Neural cell (in vitro differentiated cells): ENCODE measurements at regions not wholly inside any gene's neighbourhood (a gene's known extent, or its start where the extent isn't known, plus 50 kb on each side); places are given as distances from the start of the nearest gene placed in this dataset.

ENCODE experiments used
- CTCF ChIP-seq: fragments of 450-650 bp; IDR thresholded peaks from 2 replicates; pipeline ENCODE4 v1.5.1; 2014; ENCODE audit warnings: antibody characterized with exemption, mild to moderate bottlenecking, moderate library complexity; ENCODE audit not compliant: poor library complexity, severe bottlenecking
- EP300 ChIP-seq: fragments of 450-650 bp; conservative IDR thresholded peaks from 2 replicates; pipeline ENCODE4 v1.6.1; 2014; ENCODE audit warnings: antibody characterized with exemption, mild to moderate bottlenecking, moderate library complexity; ENCODE audit not compliant: poor library complexity, severe bottlenecking
- EZH2 ChIP-seq: fragments of 200-600, 300-800 bp; shearing (Covaris generic), sonication (generic); IDR thresholded peaks from 2 replicates; pipeline ENCODE4 v1.6.1; 2014; ENCODE audit warnings: antibody characterized with exemption, low read length, borderline replicate concordance, mild to moderate bottlenecking; ENCODE audit not compliant: insufficient read depth, poor library complexity, severe bottlenecking
- MXI1 ChIP-seq: fragments of 450-650 bp; conservative IDR thresholded peaks from 2 replicates; pipeline ENCODE4 v1.6.1; 2014; ENCODE audit warnings: antibody characterized with exemption, mild to moderate bottlenecking; ENCODE audit not compliant: poor library complexity, severe bottlenecking
- POLR2AphosphoS5 ChIP-seq: IDR thresholded peaks from 2 replicates; pipeline ENCODE4 v1.6.1; 2012
- RAD21 ChIP-seq: fragments of 450-650 bp; conservative IDR thresholded peaks from 2 replicates; pipeline ENCODE4 v1.6.1; 2014; ENCODE audit warnings: antibody characterized with exemption, mild to moderate bottlenecking, moderate library complexity
- REST ChIP-seq: IDR thresholded peaks from 2 replicates; pipeline ENCODE4 v1.6.1; 2012; ENCODE audit warnings: borderline replicate concordance
- SMC3 ChIP-seq: fragments of 450-650 bp; conservative IDR thresholded peaks from 2 replicates; pipeline ENCODE4 v1.6.1; 2014; ENCODE audit warnings: antibody characterized with exemption, mild to moderate bottlenecking, moderate library complexity; ENCODE audit not compliant: poor library complexity
- TAF1 ChIP-seq: IDR thresholded peaks from 2 replicates; pipeline ENCODE4 v1.6.1; 2012; ENCODE audit warnings: low read depth

- no peak for TF ChIP-seq EP300
- no peak for TF ChIP-seq EZH2
- no peak for TF ChIP-seq TAF1
- TF ChIP-seq RAD21 = no peak
- TF ChIP-seq CTCF = no peak
- no peak for TF ChIP-seq POLR2AphosphoS5
- TF ChIP-seq MXI1 = no peak
- no peak for TF ChIP-seq REST
- no peak for TF ChIP-seq SMC3
These were observed 140.6 kb downstream of the LCA5 start for GRCh38 chr6:79396625-79397024.
